ENCODE measurements at regions not wholly inside any gene's neighbourhood (a gene's known extent, or its start where the extent isn't known, plus 50 kb on each side); places are given as distances from the start of the nearest gene placed in this dataset.

DNA sequence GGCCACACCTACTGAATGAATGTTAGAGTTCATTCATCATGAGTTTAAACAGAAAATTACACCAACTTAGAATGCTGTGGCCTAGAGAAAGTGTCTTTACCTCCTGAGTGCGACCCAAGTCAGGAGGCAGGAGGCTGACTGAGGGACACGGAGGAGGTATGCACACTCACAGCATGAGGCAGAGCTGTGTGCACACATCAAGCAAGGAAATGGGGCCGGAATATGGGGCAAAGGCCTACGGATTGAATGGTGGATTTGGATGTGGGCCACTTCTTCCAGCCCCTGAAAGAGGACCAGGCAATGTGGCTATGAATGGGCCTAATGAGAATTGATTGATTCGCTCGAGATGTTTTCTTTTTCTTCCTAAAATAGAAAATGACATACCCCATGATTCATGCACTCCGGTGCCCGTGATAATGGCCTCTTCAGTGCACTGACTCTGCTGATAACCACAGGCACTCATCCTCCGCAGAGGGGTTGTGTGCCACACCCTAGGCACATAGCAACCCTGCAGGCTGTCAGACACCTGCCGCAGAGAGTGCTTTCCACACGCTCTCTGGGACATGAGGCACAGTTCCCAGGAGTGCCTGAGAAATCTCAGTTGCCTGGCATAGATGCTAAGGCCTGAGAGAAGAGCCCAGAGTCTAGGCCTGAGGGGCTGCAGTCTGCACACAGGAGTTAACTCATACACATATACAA is 155.5 kb downstream of the GLUL start (continued):
- TF ChIP-seq POLR2AphosphoS2 (IDR thresholded peaks at IDR 0.05; ENCODE audit: low read length) (no peak), ARNT (IDR thresholded peaks at IDR 0.05) (peak; percentile 31 to 57; a peak in 2 of 4 replicates), GATAD2B (IDR thresholded peaks at IDR 0.05; ENCODE audit: borderline replicate concordance) (no peak), CCAR2 (IDR thresholded peaks at IDR 0.05; ENCODE audit: low read depth, low read length) (no peak), DDX20 (tag; IDR thresholded peaks at IDR 0.05; ENCODE audit: low read depth) (no peak), SRSF1 (IDR thresholded peaks at IDR 0.05; ENCODE audit: low read depth, low read length) (no peak), NUFIP1 (IDR thresholded peaks at IDR 0.05; ENCODE audit: partially characterized antibody) (no peak), KAT8 (IDR thresholded peaks at IDR 0.05; ENCODE audit: low read depth) (no peak), SMAD1 (IDR thresholded peaks at IDR 0.05; ENCODE audit: low read depth, low read length, partially characterized antibody) (peak; percentile 81), POLR2H (tag; IDR thresholded peaks at IDR 0.05; ENCODE audit: low read depth) (no peak), TAF15 (IDR thresholded peaks at IDR 0.05; ENCODE audit: low read depth, low read length) (no peak)
- TF ChIP-seq, protein P1, sequence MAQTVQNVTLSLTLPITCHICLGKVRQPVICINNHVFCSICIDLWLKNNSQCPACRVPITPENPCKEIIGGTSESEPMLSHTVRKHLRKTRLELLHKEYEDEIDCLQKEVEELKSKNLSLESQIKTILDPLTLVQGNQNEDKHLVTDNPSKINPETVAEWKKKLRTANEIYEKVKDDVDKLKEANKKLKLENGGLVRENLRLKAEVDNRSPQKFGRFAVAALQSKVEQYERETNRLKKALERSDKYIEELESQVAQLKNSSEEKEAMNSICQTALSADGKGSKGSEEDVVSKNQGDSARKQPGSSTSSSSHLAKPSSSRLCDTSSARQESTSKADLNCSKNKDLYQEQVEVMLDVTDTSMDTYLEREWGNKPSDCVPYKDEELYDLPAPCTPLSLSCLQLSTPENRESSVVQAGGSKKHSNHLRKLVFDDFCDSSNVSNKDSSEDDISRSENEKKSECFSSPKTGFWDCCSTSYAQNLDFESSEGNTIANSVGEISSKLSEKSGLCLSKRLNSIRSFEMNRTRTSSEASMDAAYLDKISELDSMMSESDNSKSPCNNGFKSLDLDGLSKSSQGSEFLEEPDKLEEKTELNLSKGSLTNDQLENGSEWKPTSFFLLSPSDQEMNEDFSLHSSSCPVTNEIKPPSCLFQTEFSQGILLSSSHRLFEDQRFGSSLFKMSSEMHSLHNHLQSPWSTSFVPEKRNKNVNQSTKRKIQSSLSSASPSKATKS (CRISPR knock-in tag; IDR thresholded peaks at IDR 0.05) = no peak
- TF ChIP-seq, protein P2, sequence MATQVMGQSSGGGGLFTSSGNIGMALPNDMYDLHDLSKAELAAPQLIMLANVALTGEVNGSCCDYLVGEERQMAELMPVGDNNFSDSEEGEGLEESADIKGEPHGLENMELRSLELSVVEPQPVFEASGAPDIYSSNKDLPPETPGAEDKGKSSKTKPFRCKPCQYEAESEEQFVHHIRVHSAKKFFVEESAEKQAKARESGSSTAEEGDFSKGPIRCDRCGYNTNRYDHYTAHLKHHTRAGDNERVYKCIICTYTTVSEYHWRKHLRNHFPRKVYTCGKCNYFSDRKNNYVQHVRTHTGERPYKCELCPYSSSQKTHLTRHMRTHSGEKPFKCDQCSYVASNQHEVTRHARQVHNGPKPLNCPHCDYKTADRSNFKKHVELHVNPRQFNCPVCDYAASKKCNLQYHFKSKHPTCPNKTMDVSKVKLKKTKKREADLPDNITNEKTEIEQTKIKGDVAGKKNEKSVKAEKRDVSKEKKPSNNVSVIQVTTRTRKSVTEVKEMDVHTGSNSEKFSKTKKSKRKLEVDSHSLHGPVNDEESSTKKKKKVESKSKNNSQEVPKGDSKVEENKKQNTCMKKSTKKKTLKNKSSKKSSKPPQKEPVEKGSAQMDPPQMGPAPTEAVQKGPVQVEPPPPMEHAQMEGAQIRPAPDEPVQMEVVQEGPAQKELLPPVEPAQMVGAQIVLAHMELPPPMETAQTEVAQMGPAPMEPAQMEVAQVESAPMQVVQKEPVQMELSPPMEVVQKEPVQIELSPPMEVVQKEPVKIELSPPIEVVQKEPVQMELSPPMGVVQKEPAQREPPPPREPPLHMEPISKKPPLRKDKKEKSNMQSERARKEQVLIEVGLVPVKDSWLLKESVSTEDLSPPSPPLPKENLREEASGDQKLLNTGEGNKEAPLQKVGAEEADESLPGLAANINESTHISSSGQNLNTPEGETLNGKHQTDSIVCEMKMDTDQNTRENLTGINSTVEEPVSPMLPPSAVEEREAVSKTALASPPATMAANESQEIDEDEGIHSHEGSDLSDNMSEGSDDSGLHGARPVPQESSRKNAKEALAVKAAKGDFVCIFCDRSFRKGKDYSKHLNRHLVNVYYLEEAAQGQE (IDR thresholded peaks at IDR 0.05; ENCODE audit: borderline replicate concordance) = no peak
- TF ChIP-seq, protein P2 (CRISPR knock-in tag; IDR thresholded peaks at IDR 0.05; ENCODE audit: low read depth) = no peak
- TF ChIP-seq, protein P3, sequence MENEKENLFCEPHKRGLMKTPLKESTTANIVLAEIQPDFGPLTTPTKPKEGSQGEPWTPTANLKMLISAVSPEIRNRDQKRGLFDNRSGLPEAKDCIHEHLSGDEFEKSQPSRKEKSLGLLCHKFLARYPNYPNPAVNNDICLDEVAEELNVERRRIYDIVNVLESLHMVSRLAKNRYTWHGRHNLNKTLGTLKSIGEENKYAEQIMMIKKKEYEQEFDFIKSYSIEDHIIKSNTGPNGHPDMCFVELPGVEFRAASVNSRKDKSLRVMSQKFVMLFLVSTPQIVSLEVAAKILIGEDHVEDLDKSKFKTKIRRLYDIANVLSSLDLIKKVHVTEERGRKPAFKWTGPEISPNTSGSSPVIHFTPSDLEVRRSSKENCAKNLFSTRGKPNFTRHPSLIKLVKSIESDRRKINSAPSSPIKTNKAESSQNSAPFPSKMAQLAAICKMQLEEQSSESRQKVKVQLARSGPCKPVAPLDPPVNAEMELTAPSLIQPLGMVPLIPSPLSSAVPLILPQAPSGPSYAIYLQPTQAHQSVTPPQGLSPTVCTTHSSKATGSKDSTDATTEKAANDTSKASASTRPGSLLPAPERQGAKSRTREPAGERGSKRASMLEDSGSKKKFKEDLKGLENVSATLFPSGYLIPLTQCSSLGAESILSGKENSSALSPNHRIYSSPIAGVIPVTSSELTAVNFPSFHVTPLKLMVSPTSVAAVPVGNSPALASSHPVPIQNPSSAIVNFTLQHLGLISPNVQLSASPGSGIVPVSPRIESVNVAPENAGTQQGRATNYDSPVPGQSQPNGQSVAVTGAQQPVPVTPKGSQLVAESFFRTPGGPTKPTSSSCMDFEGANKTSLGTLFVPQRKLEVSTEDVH (IDR thresholded peaks at IDR 0.05; ENCODE audit: low read depth, partially characterized antibody) = no peak

Measured in K562 (cell line).